ENCODE measurements at regions not wholly inside any gene's neighbourhood (a gene's known extent, or its start where the extent isn't known, plus 50 kb on each side); places are given as distances from the start of the nearest gene placed in this dataset.
"Not testable (repeated sequence)": the region's sequence is repeated elsewhere in the genome, so short reads cannot be mapped to it uniquely, and the experiment has no call there.

GRCh38 chr7:66573782-66574495 lies 54.7 kb upstream of the KCTD7 start:
- DNase-seq (ENCODE audit: low spot score), result not testable (repeated sequence)

- not testable (repeated sequence) for DNase-seq (ENCODE audit: low spot score)
Measured at GRCh38 chr7:66574768-66575167, 53.9 kb upstream of the KCTD7 start.

GRCh38 chr7:66575398-66575797 lies 53.3 kb upstream of the KCTD7 start:
- no peak for DNase-seq (ENCODE audit: low spot score)

GRCh38 chr7:66576646-66577045 lies 52.0 kb upstream of the KCTD7 start:
- no peak for DNase-seq (ENCODE audit: low spot score)

Data from mesenteric fat pad (tissue), 1 donor.